ENCODE measurements at regions not wholly inside any gene's neighbourhood (a gene's known extent, or its start where the extent isn't known, plus 50 kb on each side); places are given as distances from the start of the nearest gene placed in this dataset.

DNA sequence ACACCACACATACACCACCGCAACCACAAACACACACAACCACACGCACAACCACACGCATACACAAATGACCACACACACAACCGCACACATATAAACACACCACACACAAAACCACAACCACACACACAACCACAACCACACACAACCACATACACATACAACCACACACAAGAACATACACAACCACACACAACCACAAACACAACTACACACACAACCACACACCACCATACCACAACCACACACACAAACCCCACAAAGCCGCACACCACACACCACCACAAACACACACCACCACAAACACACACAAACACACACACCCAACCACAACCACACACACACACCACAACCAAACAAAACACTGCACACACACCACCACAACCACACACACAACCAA, 107.5 kb upstream of the FZD10 start:
- Histone ChIP-seq H3K4me3 (no peak overlapping the region), H3K9me3 (no peaks in the 10 kb centered on the region), H3K27ac (no peak overlapping the region), H3K4me1 (no peaks in the 10 kb centered on the region), H3K36me3 (no peaks in the 10 kb centered on the region), H3K27me3 (no peaks in the 10 kb centered on the region)
- ATAC-seq (no peak), FAIRE-seq (no peak), DNase-seq (no peak)
- 86 to 95% methylated on average over 5 of the region's 5 CpGs for WGBS, 2 donors
- TF ChIP-seq, protein P1, sequence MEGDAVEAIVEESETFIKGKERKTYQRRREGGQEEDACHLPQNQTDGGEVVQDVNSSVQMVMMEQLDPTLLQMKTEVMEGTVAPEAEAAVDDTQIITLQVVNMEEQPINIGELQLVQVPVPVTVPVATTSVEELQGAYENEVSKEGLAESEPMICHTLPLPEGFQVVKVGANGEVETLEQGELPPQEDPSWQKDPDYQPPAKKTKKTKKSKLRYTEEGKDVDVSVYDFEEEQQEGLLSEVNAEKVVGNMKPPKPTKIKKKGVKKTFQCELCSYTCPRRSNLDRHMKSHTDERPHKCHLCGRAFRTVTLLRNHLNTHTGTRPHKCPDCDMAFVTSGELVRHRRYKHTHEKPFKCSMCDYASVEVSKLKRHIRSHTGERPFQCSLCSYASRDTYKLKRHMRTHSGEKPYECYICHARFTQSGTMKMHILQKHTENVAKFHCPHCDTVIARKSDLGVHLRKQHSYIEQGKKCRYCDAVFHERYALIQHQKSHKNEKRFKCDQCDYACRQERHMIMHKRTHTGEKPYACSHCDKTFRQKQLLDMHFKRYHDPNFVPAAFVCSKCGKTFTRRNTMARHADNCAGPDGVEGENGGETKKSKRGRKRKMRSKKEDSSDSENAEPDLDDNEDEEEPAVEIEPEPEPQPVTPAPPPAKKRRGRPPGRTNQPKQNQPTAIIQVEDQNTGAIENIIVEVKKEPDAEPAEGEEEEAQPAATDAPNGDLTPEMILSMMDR (IDR thresholded peaks at IDR 0.05), result no peak
- intact Hi-C loops (cut with DNase I), result no loop called here

DNA sequence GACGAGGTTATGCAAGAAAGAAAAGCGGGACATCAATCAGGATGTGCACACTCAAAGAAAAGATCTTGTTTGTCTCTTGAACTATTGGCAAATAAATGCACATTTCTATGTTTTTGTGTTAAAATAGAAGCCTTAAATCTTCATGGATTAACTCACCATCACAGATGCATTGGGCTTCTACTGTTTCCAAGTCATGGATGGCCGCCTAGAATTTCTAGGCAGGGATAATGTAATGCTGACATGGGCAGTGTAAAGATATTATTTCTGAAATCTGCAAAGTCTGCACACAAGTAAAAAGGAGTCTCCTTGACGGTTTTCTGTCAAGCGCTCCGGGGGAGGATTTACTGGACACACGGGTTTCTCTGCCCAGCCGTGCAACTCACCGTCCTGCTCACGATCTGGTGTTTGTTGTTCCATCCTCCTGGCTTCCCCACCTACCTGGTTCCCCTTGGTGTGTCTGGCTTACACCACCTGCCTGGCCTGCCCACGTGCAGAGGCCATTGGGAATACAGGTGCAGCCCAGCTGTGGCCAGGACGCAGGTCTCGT, 103.3 kb upstream of the FZD10 start:
- intact Hi-C loops (cut with DNase I), result no loop called here
- Histone ChIP-seq H3K9me3 (no peaks in the 10 kb centered on the region), H3K4me3 (no peak overlapping the region), H3K36me3 (no peaks in the 10 kb centered on the region), H3K27me3 (no peaks in the 10 kb centered on the region), H3K4me1 (no peaks in the 10 kb centered on the region), H3K27ac (no peak overlapping the region)
- DNase-seq (no peak), ATAC-seq (no peak), FAIRE-seq (no peak)
- WGBS, 2 donors, result 51 to 69% methylated on average over 13 of the region's 13 CpGs
- TF ChIP-seq, protein P1 (IDR thresholded peaks at IDR 0.05), result no peak

DNA sequence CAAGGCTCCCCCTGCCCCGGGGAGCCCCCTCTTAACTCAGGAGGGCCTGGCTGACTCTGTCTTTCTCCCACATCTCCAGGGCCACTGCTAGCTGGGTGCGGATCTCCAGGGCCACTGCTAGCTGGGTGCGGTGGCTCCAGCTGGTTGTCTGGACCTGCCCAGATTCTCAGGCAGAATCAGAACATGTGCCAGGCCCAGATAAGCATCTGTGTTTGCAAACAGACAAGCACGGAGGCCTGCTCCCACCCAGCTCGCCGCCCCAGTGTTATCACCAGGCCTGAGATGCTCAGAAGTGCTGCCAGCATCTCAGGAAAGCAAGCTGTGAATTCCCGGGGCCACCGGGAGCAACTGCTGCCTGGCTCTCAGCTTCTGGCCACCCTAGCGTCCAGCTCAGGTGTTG, 98.4 kb upstream of the FZD10 start:
- TF ChIP-seq, protein P1 (IDR thresholded peaks at IDR 0.05), result no peak
- 52 to 60% methylated on average over 9 of the region's 9 CpGs for WGBS, 2 donors
- DNase-seq, result no peak
- no peak for ATAC-seq
- Histone ChIP-seq H3K27ac (no peak overlapping the region), H3K36me3 (no peaks in the 10 kb centered on the region), H3K4me3 (no peak overlapping the region), H3K9me3 (no peaks in the 10 kb centered on the region), H3K27me3 (no peaks in the 10 kb centered on the region), H3K4me1 (no peaks in the 10 kb centered on the region)
- FAIRE-seq, result no peak
- intact Hi-C loops (cut with DNase I), result no loop called here

DNA sequence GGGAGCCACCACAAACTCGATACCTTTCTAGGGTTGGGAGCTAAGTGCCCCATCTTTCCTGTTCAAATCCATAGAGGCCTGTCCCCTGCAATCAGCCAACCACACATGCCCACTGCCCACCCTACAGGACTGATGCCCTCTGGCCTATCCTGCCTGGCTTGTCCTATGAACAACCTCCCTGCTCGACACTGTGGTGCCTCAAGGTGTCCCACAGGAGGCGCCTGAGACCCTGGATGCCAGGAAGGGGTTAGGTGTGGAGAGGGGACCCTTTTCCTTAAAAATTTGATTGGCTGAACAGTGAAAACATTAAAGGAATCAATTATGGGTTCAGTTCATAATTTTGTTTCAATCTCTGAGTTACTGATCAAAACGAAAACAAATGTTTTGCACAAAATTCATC, 97.3 kb upstream of the FZD10 start:
- no peaks in the 10 kb centered on the region for H3K27me3 ChIP-seq
- FAIRE-seq (no peak), ATAC-seq (no peak), DNase-seq (no peak)
- H3K36me3 ChIP-seq, result no peaks in the 10 kb centered on the region
- 50 to 54% methylated on average over 4 of the region's 4 CpGs for WGBS, 2 donors
- intact Hi-C loops (cut with DNase I), result no loop called here
- no peak overlapping the region for H3K4me3 ChIP-seq
- TF ChIP-seq, protein P1 (IDR thresholded peaks at IDR 0.05), result no peak
- H3K27ac ChIP-seq, result no peak overlapping the region
- H3K4me1 ChIP-seq, result no peaks in the 10 kb centered on the region
- H3K9me3 ChIP-seq, result no peaks in the 10 kb centered on the region

DNA sequence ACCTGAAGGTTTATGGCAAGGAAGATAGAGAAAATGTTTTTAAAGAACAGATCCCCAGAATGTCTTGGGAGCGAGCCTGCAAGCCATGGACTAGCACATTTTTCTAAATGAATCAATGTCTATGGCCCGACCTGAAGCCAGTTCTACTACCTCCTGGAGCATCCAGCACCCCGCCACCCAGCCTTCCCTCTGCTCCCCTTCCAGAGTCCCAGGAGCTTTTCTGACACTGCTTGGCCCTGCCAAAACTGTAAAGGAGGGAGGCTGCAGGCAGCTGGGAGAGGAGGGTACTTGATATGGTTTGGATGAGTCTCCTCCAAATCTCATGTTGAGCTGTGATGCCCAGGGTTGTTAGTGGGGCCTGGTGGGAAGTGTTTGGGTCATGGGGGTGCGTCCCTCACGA, 95.5 kb upstream of the FZD10 start:
- no peak for DNase-seq
- H3K27ac ChIP-seq, result no peak overlapping the region
- no peaks in the 10 kb centered on the region for H3K36me3 ChIP-seq
- no peaks in the 10 kb centered on the region for H3K9me3 ChIP-seq
- no peak overlapping the region for H3K4me3 ChIP-seq
- 53 to 64% methylated on average over 5 of the region's 5 CpGs for WGBS, 2 donors
- intact Hi-C loops (cut with DNase I), result no loop called here
- no peak for ATAC-seq
- no peak for FAIRE-seq
- H3K4me1 ChIP-seq, result no peaks in the 10 kb centered on the region
- TF ChIP-seq, protein P1 (IDR thresholded peaks at IDR 0.05), result no peak
- H3K27me3 ChIP-seq, result no peaks in the 10 kb centered on the region
